Testis (tissue), 2 donors: ENCODE measurements at regions not wholly inside any gene's neighbourhood (a gene's known extent, or its start where the extent isn't known, plus 50 kb on each side); places are given as distances from the start of the nearest gene placed in this dataset.

Experiments
- CTCF ChIP-seq, 3 experiments: fragments of 450-650 bp in 2 of 3; fragments of 200-600 bp in 1 of 3; sonication (generic) in 1 of 3; IDR thresholded peaks; one replicate each; pipeline ENCODE4 v1.5.1; 2016 to 2019; ENCODE audit warnings: antibody characterized with exemption in 3 of 3, mild to moderate bottlenecking in 2 of 3, moderate library complexity in 1 of 3
- POLR2A ChIP-seq: fragments of 450-650 bp; IDR thresholded peaks from one replicate; pipeline ENCODE4 v1.6.1; 2017; ENCODE audit warnings: antibody characterized with exemption, mild to moderate bottlenecking, moderate library complexity

- TF ChIP-seq POLR2A, result no peak
- no peak for TF ChIP-seq CTCF (IDR thresholded peaks at IDR 0.05)
These were observed 254.1 kb upstream of the RXFP2 start for GRCh38 chr13:31485183-31485582.
